Dedifferentiated amniotic fluid mesenchymal stem cell (primary cell): ENCODE measurements at regions not wholly inside any gene's neighbourhood (a gene's known extent, or its start where the extent isn't known, plus 50 kb on each side); places are given as distances from the start of the nearest gene placed in this dataset.
"Not testable (repeated sequence)": the region's sequence is repeated elsewhere in the genome, so short reads cannot be mapped to it uniquely, and the experiment has no call there.

Source experiments
- DNase-seq: peaks from one replicate; pipeline ENCODE4 v3.0.0-alpha.2; 2016; ENCODE audit errors: extremely low spot score

GRCh38 chr20:16863303-16863702, 115.1 kb downstream of the OTOR start:
- DNase-seq = no peak

GRCh38 chr20:16864069-16864468, 115.9 kb downstream of the OTOR start:
- DNase-seq = no peak

- no peak for DNase-seq
These were observed 116.8 kb downstream of the OTOR start for GRCh38 chr20:16864963-16865362.

GRCh38 chr20:16865406-16865805, 117.2 kb downstream of the OTOR start:
- no peak for DNase-seq

GRCh38 chr20:16873124-16873523, 125.0 kb downstream of the OTOR start:
- not testable (repeated sequence) for DNase-seq

GRCh38 chr20:16877053-16877554, 128.9 kb downstream of the OTOR start:
- DNase-seq = no peak

DNA sequence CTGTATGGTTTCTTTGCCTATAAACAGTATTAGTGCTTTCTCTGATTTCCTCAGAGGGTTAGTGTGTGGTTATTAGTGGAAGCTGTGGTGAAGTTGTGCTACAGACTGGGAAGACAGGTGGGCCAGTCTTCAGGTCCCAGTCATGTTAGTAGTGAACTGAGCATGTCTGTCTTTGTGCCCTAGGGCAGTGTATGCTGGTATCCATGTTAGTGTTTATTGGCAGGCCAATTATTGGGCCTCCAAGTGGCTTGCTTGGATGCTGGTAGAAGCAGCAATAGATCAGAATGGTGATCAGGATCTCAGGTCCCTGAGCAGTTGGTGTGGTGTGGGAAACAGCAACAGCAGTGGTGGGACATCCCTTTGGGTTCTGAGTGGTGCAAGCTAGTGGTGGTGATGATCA, 137.6 kb downstream of the OTOR start:
- no peak for DNase-seq

DNA sequence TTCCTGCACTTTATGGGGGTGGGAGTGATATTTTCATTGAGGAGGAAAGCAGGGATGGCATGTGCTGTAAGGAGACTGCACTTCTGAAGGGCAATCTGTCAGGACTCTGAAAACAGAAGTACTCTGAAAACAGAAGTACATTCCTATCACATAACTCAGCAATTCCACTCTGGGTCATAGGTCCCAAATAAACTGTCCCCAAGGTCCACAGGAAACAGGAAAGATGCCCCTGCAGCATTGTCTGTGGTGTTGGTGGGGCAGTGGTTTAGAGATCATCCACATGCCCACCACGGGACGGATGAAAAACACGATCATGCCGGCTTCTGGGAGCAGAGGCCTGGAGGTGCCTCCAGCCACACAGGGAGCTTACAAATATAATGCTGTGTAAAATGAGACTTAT, 150.3 kb downstream of the OTOR start:
- DNase-seq = no peak

DNA sequence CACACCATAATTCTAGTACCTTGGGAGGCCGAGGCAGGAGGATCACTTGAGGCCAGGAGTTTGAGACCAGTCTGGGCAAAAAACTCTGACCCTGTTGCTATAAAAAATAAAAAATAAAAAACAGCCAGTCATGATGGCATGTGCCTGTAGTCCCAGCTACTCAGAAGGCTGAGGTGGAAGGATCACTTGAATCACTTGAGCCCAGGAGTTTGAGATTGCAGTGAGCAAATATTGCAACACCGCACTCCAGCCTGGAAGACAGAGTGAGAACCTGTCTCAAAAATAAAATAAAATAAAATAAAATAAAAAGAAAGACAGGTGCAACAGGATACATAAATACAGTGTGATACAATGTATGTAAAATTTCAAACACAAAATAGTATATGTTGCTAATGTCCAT, 154.5 kb downstream of the OTOR start:
- DNase-seq = no peak

DNA sequence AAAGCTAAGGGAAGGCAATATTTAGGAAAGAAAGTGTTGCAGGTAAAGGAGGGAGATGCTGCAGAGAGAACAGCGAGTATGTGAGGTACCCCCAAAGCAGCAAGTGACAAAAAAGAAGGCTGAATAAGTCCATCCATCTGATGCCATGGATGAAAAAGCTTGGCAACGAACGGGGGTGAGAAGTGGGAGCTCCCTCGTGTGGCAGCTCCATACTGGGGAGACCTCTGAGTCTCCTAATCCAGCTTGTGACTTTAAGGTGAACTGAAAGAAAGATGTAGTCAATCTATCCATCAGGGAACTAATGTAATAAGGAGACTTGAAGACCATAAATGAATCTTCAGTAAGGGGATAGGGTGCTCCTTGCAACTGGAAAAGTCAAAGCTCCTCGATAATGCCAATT, 156.6 kb downstream of the OTOR start:
- no peak for DNase-seq

GRCh38 chr20:16914277-16914676, 166.1 kb downstream of the OTOR start:
- no peak for DNase-seq

DNA sequence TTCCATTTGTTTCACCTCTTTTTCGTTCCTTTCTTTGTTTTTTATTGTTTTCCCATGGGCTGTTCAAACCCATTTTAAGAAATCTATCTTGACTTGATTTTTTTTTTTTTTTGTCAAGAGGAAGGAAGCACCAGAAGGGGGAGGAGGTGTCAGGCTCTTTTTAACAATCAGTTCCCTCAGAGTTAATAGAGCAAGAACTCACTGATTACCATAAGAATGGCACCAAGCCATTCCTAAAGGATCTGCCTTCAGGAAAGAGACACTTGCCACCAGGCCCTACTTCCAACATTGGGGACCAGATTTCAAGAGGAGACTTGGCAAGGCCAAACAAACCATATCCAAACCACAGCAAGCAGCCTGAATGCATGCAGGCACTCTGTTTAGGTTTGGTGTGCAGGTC, 168.0 kb downstream of the OTOR start:
- no peak for DNase-seq

DNA sequence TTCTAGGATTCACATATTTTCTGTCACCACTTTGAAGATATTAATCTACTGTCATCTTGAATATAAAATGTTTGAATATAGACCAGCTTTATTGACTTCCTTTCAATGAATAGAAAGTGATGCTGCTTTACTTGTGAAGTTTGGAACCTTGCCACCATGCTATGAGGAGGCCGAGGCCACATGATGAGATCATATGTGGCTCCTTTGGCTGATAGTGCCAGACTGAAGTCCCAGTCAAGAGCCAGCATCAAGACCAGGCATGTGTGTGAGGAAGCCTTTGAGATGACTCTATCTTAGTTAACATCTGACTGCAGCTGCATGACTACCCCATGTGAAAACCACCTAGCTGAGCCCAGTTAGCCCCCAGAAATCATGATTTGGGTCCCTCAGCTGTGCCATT, 169.5 kb downstream of the OTOR start:
- DNase-seq = no peak

- no peak for DNase-seq
These were observed 170.2 kb downstream of the OTOR start for GRCh38 chr20:16918366-16918765.

DNA sequence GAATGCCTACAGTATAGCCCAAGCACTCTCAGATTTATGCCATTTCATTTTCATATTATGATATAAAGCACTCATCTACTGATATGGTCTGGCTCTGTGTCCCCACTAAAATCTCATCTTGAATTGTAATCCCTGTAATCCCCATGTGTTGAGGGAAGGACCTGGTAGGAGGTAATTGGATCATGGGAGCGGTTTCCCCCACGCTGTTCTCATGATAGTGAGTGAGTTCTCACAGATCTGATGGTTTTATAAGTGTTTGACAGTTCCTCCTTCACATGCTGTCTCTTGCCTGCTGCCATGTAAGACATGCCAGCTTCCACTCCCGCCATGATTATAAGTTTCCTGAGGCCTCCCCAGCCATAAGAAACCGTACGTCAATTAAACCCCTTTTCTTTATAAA, 171.7 kb downstream of the OTOR start:
- no peak for DNase-seq

DNA sequence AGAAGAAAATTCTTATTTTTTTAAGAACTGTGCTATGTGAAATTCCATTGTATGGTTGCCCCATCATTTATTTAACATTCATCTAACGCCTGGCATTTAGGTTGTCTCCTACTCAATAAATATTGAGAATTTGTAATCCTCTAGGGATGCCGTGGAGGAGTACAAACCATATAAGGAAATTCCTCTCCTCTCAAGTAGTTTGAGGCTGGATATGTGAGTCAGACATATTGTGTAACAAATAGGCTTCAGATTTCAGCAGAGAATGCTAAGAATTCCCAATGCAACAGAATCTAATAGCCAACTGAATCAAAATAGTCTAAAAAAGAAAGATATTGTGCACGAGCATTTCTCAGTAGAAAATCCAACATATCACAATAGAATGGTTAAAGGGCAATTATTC, 174.7 kb downstream of the OTOR start:
- peak; percentile 94 for DNase-seq

- DNase-seq = no peak
These were observed 178.7 kb downstream of the OTOR start for GRCh38 chr20:16926626-16927430.

GRCh38 chr20:16929756-16930155, 181.6 kb downstream of the OTOR start:
- no peak for DNase-seq

GRCh38 chr20:16930656-16931055, 182.5 kb downstream of the OTOR start:
- DNase-seq = no peak

DNA sequence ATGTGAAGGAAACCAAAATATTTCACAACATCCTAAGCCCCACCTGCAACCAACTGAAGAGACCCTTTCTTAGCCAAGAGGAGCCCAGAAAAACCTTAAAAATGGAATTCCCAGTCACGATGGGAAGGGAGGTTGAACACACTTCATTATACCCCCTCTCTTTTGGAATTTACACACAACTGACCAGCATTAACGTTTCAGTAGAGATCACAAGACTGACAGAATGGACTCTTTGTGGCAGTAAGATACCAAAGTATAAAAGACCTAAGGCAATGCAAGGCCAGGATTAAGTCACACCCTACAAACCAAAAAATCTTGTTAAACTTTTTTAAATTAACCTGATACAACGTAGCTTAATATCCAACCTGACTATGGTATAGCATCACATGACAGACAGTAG, 190.9 kb downstream of the OTOR start:
- no peak for DNase-seq

- no peak for DNase-seq
These were observed 192.5 kb downstream of the OTOR start for GRCh38 chr20:16940701-16941100.

DNA sequence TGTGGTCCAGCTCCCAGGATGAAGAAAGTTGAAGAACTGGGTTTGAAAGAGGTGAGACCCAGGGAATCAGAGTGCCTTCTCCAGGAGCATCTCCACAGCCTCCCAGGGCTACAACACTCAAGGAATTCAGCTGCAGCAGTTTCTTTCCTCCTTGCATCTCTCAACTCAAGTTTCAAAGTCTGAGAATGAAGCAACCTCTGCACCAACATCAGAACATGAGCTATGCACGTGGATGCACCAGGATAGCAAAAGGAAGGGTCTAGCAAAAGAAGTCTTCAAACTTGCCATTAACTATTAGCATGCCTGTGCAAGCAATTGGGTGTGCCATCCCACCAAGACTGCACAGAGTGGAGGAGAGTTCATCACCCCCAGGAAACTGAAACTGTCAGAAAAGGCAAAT, 193.9 kb downstream of the OTOR start:
- DNase-seq = no peak

DNA sequence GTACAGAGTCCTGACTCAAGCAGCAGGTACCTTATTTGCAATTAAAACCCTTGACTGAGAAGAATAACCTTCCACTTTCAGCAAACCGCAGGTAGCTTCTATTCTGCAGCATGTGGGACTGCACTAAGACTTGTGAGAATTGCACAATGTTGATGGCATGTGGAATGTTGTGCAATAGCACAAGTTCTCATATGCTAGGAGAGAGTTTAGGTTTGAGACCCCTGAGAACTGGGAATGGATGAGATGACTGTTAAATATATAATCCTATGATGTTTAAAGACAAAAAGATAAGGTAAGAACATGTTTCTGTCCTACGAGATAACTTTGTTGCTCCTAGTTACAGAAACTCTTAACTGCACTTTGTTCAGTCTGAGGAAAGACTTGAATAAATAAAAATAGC, 194.6 kb downstream of the OTOR start:
- no peak for DNase-seq

GRCh38 chr20:16944745-16945144, 196.6 kb downstream of the OTOR start:
- no peak for DNase-seq
